ENCODE measurements at regions not wholly inside any gene's neighbourhood (a gene's known extent, or its start where the extent isn't known, plus 50 kb on each side); places are given as distances from the start of the nearest gene placed in this dataset.

DNA sequence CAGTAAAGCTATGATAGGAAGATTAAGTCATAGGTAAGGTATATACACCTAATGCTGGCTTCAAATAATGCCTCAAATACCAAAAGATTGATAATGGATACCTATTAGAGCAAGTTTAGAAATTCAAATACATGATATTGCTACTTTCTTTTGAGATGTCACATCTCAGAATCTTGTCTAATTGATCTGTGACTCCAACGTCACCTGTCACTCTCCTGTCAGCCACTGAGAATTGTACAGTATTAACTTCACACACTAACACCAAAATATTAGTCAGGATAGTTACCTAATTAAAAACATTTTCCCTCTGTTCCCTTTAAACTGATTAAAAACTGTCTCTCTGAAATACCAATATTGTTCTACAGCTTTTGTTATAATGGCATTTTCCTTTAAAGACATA is 575.5 kb upstream of the ID4 start:
- no peak overlapping the region for H3K4me3 ChIP-seq (ENCODE audit: low read depth in 1 of 2, low read length in 2 of 2)

DNA sequence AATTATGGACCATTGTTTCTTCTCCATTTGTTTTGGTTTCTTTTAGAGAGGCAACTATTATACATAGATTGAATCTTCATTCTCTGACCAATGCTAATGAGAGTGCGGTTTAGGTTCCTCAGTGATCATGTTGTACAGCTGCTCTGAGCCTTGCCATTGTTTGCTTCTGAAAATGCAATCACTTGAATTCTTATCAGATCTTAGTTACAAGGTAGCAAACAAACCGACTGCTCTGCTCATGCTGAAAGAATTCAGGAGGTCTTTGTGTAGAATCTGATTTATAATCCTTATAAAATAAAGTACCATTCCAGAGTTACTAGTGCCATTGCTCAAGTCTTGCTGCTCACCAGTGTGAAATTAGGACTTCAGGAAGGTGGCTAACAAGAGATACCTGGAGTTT is 569.1 kb upstream of the ID4 start:
- Histone ChIP-seq H3K9ac (ENCODE audit: low read depth, low read length) (no peak overlapping the region), H3K4me2 (ENCODE audit: insufficient read depth, low read length) (no peak overlapping the region), H3K9me3 (ENCODE audit: insufficient read depth, low read length, severe bottlenecking) (peaks cover 2% of the 10 kb centered on the region), H3K27me3 (ENCODE audit: insufficient read depth, low read length, poor library complexity) (no peaks in the 10 kb centered on the region), H3K36me3 (ENCODE audit: insufficient read depth, low read length) (no peaks in the 10 kb centered on the region), H4K20me1 (ENCODE audit: insufficient read depth, low read length) (no peaks in the 10 kb centered on the region), H3K4me1 (ENCODE audit: insufficient read depth, low read length) (no peaks in the 10 kb centered on the region), H3K79me2 (ENCODE audit: insufficient read depth, low read length) (no peaks in the 10 kb centered on the region), H2AFZ (ENCODE audit: low read depth, low read length) (no peak overlapping the region), H3K4me3 (ENCODE audit: low read depth in 1 of 2, low read length in 2 of 2) (no peak overlapping the region), H3K27ac (ENCODE audit: low read length) (no peak overlapping the region)
- DNase-seq: no peak
- no peak for TF ChIP-seq EZH2 (IDR thresholded peaks at IDR 0.05; ENCODE audit: borderline replicate concordance, low read depth, low read length, severe bottlenecking)
- ATAC-seq (ENCODE audit: insufficient read depth, low read depth): no peak

More for the DNA sequence above, 575.5 kb upstream of the ID4 start:
- H3K9me3 ChIP-seq (ENCODE audit: insufficient read depth, low read length, severe bottlenecking): no peaks in the 10 kb centered on the region
- no peaks in the 10 kb centered on the region for H3K27me3 ChIP-seq (ENCODE audit: insufficient read depth, low read length, poor library complexity)
- H3K79me2 ChIP-seq (ENCODE audit: insufficient read depth, low read length): no peaks in the 10 kb centered on the region
- H4K20me1 ChIP-seq (ENCODE audit: insufficient read depth, low read length): no peaks in the 10 kb centered on the region
- H2AFZ ChIP-seq (ENCODE audit: low read depth, low read length): no peak overlapping the region
- no peak overlapping the region for H3K9ac ChIP-seq (ENCODE audit: low read depth, low read length)
- no peak overlapping the region for H3K27ac ChIP-seq (ENCODE audit: low read length)
- H3K36me3 ChIP-seq (ENCODE audit: insufficient read depth, low read length): no peaks in the 10 kb centered on the region
- no peaks in the 10 kb centered on the region for H3K4me1 ChIP-seq (ENCODE audit: insufficient read depth, low read length)
- ATAC-seq (ENCODE audit: insufficient read depth, low read depth) (no peak), DNase-seq (no peak)
- no peak overlapping the region for H3K4me2 ChIP-seq (ENCODE audit: insufficient read depth, low read length)
- TF ChIP-seq EZH2 (IDR thresholded peaks at IDR 0.05; ENCODE audit: borderline replicate concordance, low read depth, low read length, severe bottlenecking): no peak
- TF ChIP-seq, protein P1, sequence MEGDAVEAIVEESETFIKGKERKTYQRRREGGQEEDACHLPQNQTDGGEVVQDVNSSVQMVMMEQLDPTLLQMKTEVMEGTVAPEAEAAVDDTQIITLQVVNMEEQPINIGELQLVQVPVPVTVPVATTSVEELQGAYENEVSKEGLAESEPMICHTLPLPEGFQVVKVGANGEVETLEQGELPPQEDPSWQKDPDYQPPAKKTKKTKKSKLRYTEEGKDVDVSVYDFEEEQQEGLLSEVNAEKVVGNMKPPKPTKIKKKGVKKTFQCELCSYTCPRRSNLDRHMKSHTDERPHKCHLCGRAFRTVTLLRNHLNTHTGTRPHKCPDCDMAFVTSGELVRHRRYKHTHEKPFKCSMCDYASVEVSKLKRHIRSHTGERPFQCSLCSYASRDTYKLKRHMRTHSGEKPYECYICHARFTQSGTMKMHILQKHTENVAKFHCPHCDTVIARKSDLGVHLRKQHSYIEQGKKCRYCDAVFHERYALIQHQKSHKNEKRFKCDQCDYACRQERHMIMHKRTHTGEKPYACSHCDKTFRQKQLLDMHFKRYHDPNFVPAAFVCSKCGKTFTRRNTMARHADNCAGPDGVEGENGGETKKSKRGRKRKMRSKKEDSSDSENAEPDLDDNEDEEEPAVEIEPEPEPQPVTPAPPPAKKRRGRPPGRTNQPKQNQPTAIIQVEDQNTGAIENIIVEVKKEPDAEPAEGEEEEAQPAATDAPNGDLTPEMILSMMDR (IDR thresholded peaks at IDR 0.05; ENCODE audit: borderline replicate concordance, extremely low read depth, low read length, poor library complexity, severe bottlenecking): no peak

DNA sequence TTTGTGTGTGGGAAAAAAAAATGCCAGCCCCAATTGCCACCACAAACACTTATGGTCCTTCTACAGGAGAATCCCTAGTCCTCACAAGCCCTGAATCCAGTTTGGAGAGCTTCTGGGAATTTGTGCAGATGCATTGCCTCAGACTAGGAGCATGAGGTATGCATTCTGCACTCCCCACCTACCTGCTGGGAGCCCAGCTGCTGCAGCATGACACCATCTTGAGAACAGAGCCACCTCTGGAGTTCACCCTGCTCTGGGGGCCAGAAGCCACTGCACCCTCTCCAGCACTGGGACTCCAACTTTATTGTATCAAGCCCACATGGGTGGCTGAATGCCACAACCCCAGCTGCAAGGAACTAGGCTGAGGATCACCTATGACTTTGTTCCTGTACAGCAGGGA is 568.5 kb upstream of the ID4 start:
- no peak overlapping the region for H2AFZ ChIP-seq (ENCODE audit: low read depth, low read length)
- ATAC-seq (ENCODE audit: insufficient read depth, low read depth) (no peak), DNase-seq (no peak)
- H4K20me1 ChIP-seq (ENCODE audit: insufficient read depth, low read length): no peaks in the 10 kb centered on the region
- no peak overlapping the region for H3K27ac ChIP-seq (ENCODE audit: low read length)
- no peaks in the 10 kb centered on the region for H3K27me3 ChIP-seq (ENCODE audit: insufficient read depth, low read length, poor library complexity)
- no peaks in the 10 kb centered on the region for H3K36me3 ChIP-seq (ENCODE audit: insufficient read depth, low read length)
- TF ChIP-seq, protein P1 (IDR thresholded peaks at IDR 0.05; ENCODE audit: borderline replicate concordance, extremely low read depth, low read length, poor library complexity, severe bottlenecking): no peak
- H3K4me1 ChIP-seq (ENCODE audit: insufficient read depth, low read length): no peaks in the 10 kb centered on the region
- no peak overlapping the region for H3K4me3 ChIP-seq (ENCODE audit: low read depth in 1 of 2, low read length in 2 of 2)
- H3K79me2 ChIP-seq (ENCODE audit: insufficient read depth, low read length): no peaks in the 10 kb centered on the region
- H3K4me2 ChIP-seq (ENCODE audit: insufficient read depth, low read length): no peak overlapping the region
- H3K9ac ChIP-seq (ENCODE audit: low read depth, low read length): no peak overlapping the region
- H3K9me3 ChIP-seq (ENCODE audit: insufficient read depth, low read length, severe bottlenecking): peaks cover 2% of the 10 kb centered on the region

DNA sequence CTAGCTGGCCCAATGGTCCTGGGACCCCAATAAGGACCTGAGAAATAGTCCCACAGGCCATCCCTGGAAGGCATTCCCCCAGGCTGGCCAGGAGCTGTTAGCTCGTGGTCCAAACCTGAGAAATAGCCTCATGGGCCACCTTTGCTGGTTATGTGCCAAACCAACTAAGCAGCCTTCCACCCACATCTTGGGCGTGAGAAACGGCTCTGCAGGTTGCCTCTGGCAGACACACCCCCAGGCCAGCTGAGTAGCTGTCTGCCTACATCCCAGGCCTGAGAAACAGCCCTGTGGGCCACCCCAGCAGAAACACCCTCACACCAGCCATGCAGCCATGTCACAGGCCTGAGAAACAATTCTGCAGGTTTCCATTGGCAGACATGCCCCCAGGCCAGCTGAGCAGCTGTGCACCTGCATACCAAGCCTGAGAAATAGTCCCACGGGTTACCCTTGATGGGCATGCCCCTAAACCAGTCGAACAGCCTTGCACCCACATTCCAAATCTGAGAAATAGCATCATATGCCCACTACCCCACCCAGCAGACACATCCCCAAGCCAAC is 567.8 kb upstream of the ID4 start:
- no peak overlapping the region for H2AFZ ChIP-seq (ENCODE audit: low read depth, low read length)
- H3K4me1 ChIP-seq (ENCODE audit: insufficient read depth, low read length): no peaks in the 10 kb centered on the region
- H3K79me2 ChIP-seq (ENCODE audit: insufficient read depth, low read length): no peaks in the 10 kb centered on the region
- H3K9me3 ChIP-seq (ENCODE audit: insufficient read depth, low read length, severe bottlenecking): peaks cover 2% of the 10 kb centered on the region
- H3K36me3 ChIP-seq (ENCODE audit: insufficient read depth, low read length): no peaks in the 10 kb centered on the region
- H3K4me2 ChIP-seq (ENCODE audit: insufficient read depth, low read length): no peak overlapping the region
- H4K20me1 ChIP-seq (ENCODE audit: insufficient read depth, low read length): no peaks in the 10 kb centered on the region
- H3K27me3 ChIP-seq (ENCODE audit: insufficient read depth, low read length, poor library complexity): no peaks in the 10 kb centered on the region
- TF ChIP-seq, protein P1 (IDR thresholded peaks at IDR 0.05; ENCODE audit: borderline replicate concordance, extremely low read depth, low read length, poor library complexity, severe bottlenecking): no peak
- no peak for ATAC-seq (ENCODE audit: insufficient read depth, low read depth)
- DNase-seq: no peak
- no peak overlapping the region for H3K9ac ChIP-seq (ENCODE audit: low read depth, low read length)
- H3K27ac ChIP-seq (ENCODE audit: low read length): no peak overlapping the region
- H3K4me3 ChIP-seq (ENCODE audit: low read depth in 1 of 2, low read length in 2 of 2): no peak overlapping the region
